ENCODE measurements at regions not wholly inside any gene's neighbourhood (a gene's known extent, or its start where the extent isn't known, plus 50 kb on each side); places are given as distances from the start of the nearest gene placed in this dataset.

GRCh38 chr12:67489007-67489406, 159.5 kb upstream of the DYRK2 start:
- H3K36me3 ChIP-seq (ENCODE audit: insufficient read depth, low read length): no peaks in the 10 kb centered on the region
- no peaks in the 10 kb centered on the region for H4K20me1 ChIP-seq (ENCODE audit: insufficient read depth, low read length)
- H3K4me2 ChIP-seq (ENCODE audit: low read length): no peak overlapping the region
- no peak for TF ChIP-seq CTCF (IDR thresholded peaks at IDR 0.05; ENCODE audit: low read length)
- TF ChIP-seq EZH2 (IDR thresholded peaks at IDR 0.05; ENCODE audit: borderline replicate concordance, low read length): no peak
- no peaks in the 10 kb centered on the region for H3K27me3 ChIP-seq (ENCODE audit: insufficient read depth, low read length)
- no peak overlapping the region for H3K27ac ChIP-seq (ENCODE audit: low read depth, low read length, poor library complexity, severe bottlenecking)
- H3F3A ChIP-seq (ENCODE audit: insufficient read depth, low read length): no peaks in the 10 kb centered on the region
- no peak overlapping the region for H2AFZ ChIP-seq (ENCODE audit: low read length)
- no peaks in the 10 kb centered on the region for H3K9me2 ChIP-seq (ENCODE audit: low read depth, low read length)
- H3K4me3 ChIP-seq (ENCODE audit: low read depth, low read length, poor library complexity, severe bottlenecking): no peak overlapping the region
- H3K9ac ChIP-seq (ENCODE audit: low read length): no peak overlapping the region
- no peaks in the 10 kb centered on the region for H3K79me2 ChIP-seq (ENCODE audit: insufficient read depth, low read length)
- H3K4me1 ChIP-seq (ENCODE audit: insufficient read depth, low read length, severe bottlenecking): no peaks in the 10 kb centered on the region
- H3K9me3 ChIP-seq (ENCODE audit: low read length): 0 out of 2 replicates have a peak, but pooled peaks cover 5% of the 10 kb centered on the region

- H3F3A ChIP-seq (ENCODE audit: insufficient read depth, low read length): no peaks in the 10 kb centered on the region
- no peaks in the 10 kb centered on the region for H4K20me1 ChIP-seq (ENCODE audit: insufficient read depth, low read length)
- no peaks in the 10 kb centered on the region for H3K79me2 ChIP-seq (ENCODE audit: insufficient read depth, low read length)
- no peak for TF ChIP-seq EZH2 (IDR thresholded peaks at IDR 0.05; ENCODE audit: borderline replicate concordance, low read length)
- no peak for TF ChIP-seq CTCF (IDR thresholded peaks at IDR 0.05; ENCODE audit: low read length)
- H3K9ac ChIP-seq (ENCODE audit: low read length): no peak overlapping the region
- H2AFZ ChIP-seq (ENCODE audit: low read length): no peak overlapping the region
- no peaks in the 10 kb centered on the region for H3K36me3 ChIP-seq (ENCODE audit: insufficient read depth, low read length)
- H3K27me3 ChIP-seq (ENCODE audit: insufficient read depth, low read length): 0 out of 2 replicates have a peak, but pooled peaks cover 5% of the 10 kb centered on the region
- no peaks in the 10 kb centered on the region for H3K9me3 ChIP-seq (ENCODE audit: low read length)
- H3K4me1 ChIP-seq (ENCODE audit: insufficient read depth, low read length, severe bottlenecking): no peaks in the 10 kb centered on the region
- H3K4me2 ChIP-seq (ENCODE audit: low read length): no peak overlapping the region
- H3K4me3 ChIP-seq (ENCODE audit: low read depth, low read length, poor library complexity, severe bottlenecking): no peak overlapping the region
- H3K27ac ChIP-seq (ENCODE audit: low read depth, low read length, poor library complexity, severe bottlenecking): no peak overlapping the region
- H3K9me2 ChIP-seq (ENCODE audit: low read depth, low read length): no peaks in the 10 kb centered on the region
Measured at GRCh38 chr12:67496581-67496980, 152.0 kb upstream of the DYRK2 start.

- Histone ChIP-seq H3K27me3 (ENCODE audit: insufficient read depth, low read length) (0 out of 2 replicates have a peak, but pooled peaks cover 5% of the 10 kb centered on the region), H3F3A (ENCODE audit: insufficient read depth, low read length) (no peaks in the 10 kb centered on the region), H3K9me2 (ENCODE audit: low read depth, low read length) (no peaks in the 10 kb centered on the region), H3K79me2 (ENCODE audit: insufficient read depth, low read length) (no peaks in the 10 kb centered on the region), H3K9ac (ENCODE audit: low read length) (no peak overlapping the region), H3K9me3 (ENCODE audit: low read length) (no peaks in the 10 kb centered on the region), H3K4me3 (ENCODE audit: low read depth, low read length, poor library complexity, severe bottlenecking) (no peak overlapping the region), H3K4me2 (ENCODE audit: low read length) (no peak overlapping the region), H4K20me1 (ENCODE audit: insufficient read depth, low read length) (no peaks in the 10 kb centered on the region), H2AFZ (ENCODE audit: low read length) (no peak overlapping the region), H3K27ac (ENCODE audit: low read depth, low read length, poor library complexity, severe bottlenecking) (no peak overlapping the region), H3K4me1 (ENCODE audit: insufficient read depth, low read length, severe bottlenecking) (no peaks in the 10 kb centered on the region), H3K36me3 (ENCODE audit: insufficient read depth, low read length) (no peaks in the 10 kb centered on the region)
- TF ChIP-seq EZH2 (IDR thresholded peaks at IDR 0.05; ENCODE audit: borderline replicate concordance, low read length): no peak
- no peak for TF ChIP-seq CTCF (IDR thresholded peaks at IDR 0.05; ENCODE audit: low read length)
Measured at GRCh38 chr12:67498991-67499390, 149.6 kb upstream of the DYRK2 start.
